ENCODE measurements at regions not wholly inside any gene's neighbourhood (a gene's known extent, or its start where the extent isn't known, plus 50 kb on each side); places are given as distances from the start of the nearest gene placed in this dataset.
"Not testable (repeated sequence)": the region's sequence is repeated elsewhere in the genome, so short reads cannot be mapped to it uniquely, and the experiment has no call there.

GRCh38 chr4:75141162-75141561 is 208.2 kb downstream of the PARM1 start:
- intact Hi-C loops (cut with DNase I) = no loop called here
- ATAC-seq (no peak), DNase-seq (ENCODE audit: low spot score) (no peak)

- DNase-seq (ENCODE audit: low spot score) = no peak
- intact Hi-C loops (cut with DNase I) = no loop called here
- ATAC-seq = no peak
These were observed 204.4 kb downstream of the PARM1 start for GRCh38 chr4:75137302-75137701.

- no peak for DNase-seq (ENCODE audit: low spot score)
- no peak for ATAC-seq
- intact Hi-C loops (cut with DNase I) = no loop called here
These were observed 202.3 kb downstream of the PARM1 start for GRCh38 chr4:75135068-75135825.

- intact Hi-C loops (cut with DNase I); ATAC-seq; DNase-seq (ENCODE audit: low spot score): not testable (repeated sequence)
These were observed 194.0 kb downstream of the PARM1 start for GRCh38 chr4:75126870-75127269.

- intact Hi-C loops (cut with DNase I) = no loop called here
- ATAC-seq (no peak), DNase-seq (ENCODE audit: low spot score) (no peak)
These were observed 193.1 kb downstream of the PARM1 start for GRCh38 chr4:75126058-75126457.

GRCh38 chr4:75122424-75123014 is 189.6 kb downstream of the PARM1 start:
- DNase-seq (ENCODE audit: low spot score) = no peak
- intact Hi-C loops (cut with DNase I) = no loop called here
- ATAC-seq = no peak

GRCh38 chr4:75118739-75119138 is 185.8 kb downstream of the PARM1 start:
- intact Hi-C loops (cut with DNase I) = no loop called here
- no peak for ATAC-seq
- DNase-seq (ENCODE audit: low spot score) = no peak

GRCh38 chr4:75110061-75110460 is 177.1 kb downstream of the PARM1 start:
- intact Hi-C loops (cut with DNase I) = no loop called here
- DNase-seq (ENCODE audit: low spot score) = no peak
- ATAC-seq = no peak

GRCh38 chr4:75107755-75108612 is 175.1 kb downstream of the PARM1 start:
- ATAC-seq (no peak), DNase-seq (ENCODE audit: low spot score) (no peak)
- intact Hi-C loops (cut with DNase I) = no loop called here

GRCh38 chr4:75102787-75103085 is 169.8 kb downstream of the PARM1 start:
- intact Hi-C loops (cut with DNase I) = no loop called here
- ATAC-seq = no peak
- DNase-seq (ENCODE audit: low spot score) = no peak

GRCh38 chr4:75101906-75102786 is 169.2 kb downstream of the PARM1 start:
- intact Hi-C loops (cut with DNase I) = no loop called here
- ATAC-seq = no peak

More at GRCh38 chr4:75101906-75102786, 169.2 kb downstream of the PARM1 start:
- DNase-seq (ENCODE audit: low spot score) = no peak
